Naive thymus-derived CD4-positive, alpha-beta T cell (primary cell): ENCODE measurements at regions not wholly inside any gene's neighbourhood (a gene's known extent, or its start where the extent isn't known, plus 50 kb on each side); places are given as distances from the start of the nearest gene placed in this dataset.

Experiments used
- ATAC-seq: fragments of 150-1000 bp; cut with Tn5 transposase; 2 replicates; pipeline ENCODE4 v1.10.0; 2021; ENCODE audit warnings: mild to moderate bottlenecking, moderate library complexity
- CTCF ChIA-PET: fragments of 350-600 bp; sonication (Branson Sonifier 250); formaldehyde crosslinking; loops from one replicate; lab custom pipeline; 2021; ENCODE audit warnings: antibody characterized with exemption; lab: Charles Lee
- POLR2A ChIA-PET: fragments of 350-600 bp; sonication (Branson Sonifier 250); formaldehyde crosslinking; loops from one replicate; lab custom pipeline; 2021; ENCODE audit warnings: antibody characterized with exemption, inconsistent platforms; lab: Charles Lee
- DNase-seq, 9 donors: peaks; one replicate each; pipeline versions ENCODE4 v3.0.0 to v3.0.0-alpha.2; 2020 to 2022; ENCODE audit warnings: mixed read lengths in 1 of 9
- H3K27ac ChIP-seq: one replicate; pipeline ENCODE4 v1.7.0; 2013; ENCODE audit warnings: mild to moderate bottlenecking, low read depth, low read length, moderate library complexity
- H3K27me3 ChIP-seq, 2 donors: one replicate each; pipeline ENCODE4 v1.7.0; 2013; ENCODE audit warnings: low read length in 2 of 2, mild to moderate bottlenecking in 2 of 2, moderate library complexity in 2 of 2; ENCODE audit not compliant: control insufficient read depth in 2 of 2, insufficient read depth in 2 of 2
- H3K36me3 ChIP-seq, 3 experiments: 1 replicate in 2 of 3; 2 replicates in 1 of 3; pipeline ENCODE4 v1.7.0; 2013; ENCODE audit warnings: low read length in 3 of 3, mild to moderate bottlenecking in 3 of 3, moderate library complexity in 1 of 3; ENCODE audit not compliant: insufficient read depth in 3 of 3, control insufficient read depth in 2 of 3
- H3K4me1 ChIP-seq, 2 donors: one replicate each; pipeline ENCODE4 v1.7.0; 2013; ENCODE audit warnings: low read length in 2 of 2, mild to moderate bottlenecking in 2 of 2, moderate library complexity in 1 of 2; ENCODE audit not compliant: control insufficient read depth in 2 of 2, insufficient read depth in 2 of 2
- H3K4me3 ChIP-seq: 2 replicates; pipeline ENCODE4 v1.7.0; 2013; ENCODE audit warnings: mild to moderate bottlenecking, low read length
- H3K9me3 ChIP-seq, 3 experiments: 1 replicate in 2 of 3; 2 replicates in 1 of 3; pipeline ENCODE4 v1.7.0; 2013; ENCODE audit warnings: low read length in 3 of 3; ENCODE audit not compliant: control insufficient read depth in 2 of 3
- H3K27ac Mint-ChIP-seq, 9 donors: one replicate each; pipeline ENCODE4 v1.8.0; 2020 to 2022; ENCODE audit warnings: mixed read lengths in 9 of 9, mild to moderate bottlenecking in 8 of 9, moderate library complexity in 5 of 9, inconsistent platforms in 2 of 9
- H3K27me3 Mint-ChIP-seq, 5 donors: one replicate each; pipeline ENCODE4 v1.8.0; 2021 to 2022; ENCODE audit warnings: mixed read lengths in 5 of 5, mild to moderate bottlenecking in 1 of 5
- H3K36me3 Mint-ChIP-seq, 5 donors: one replicate each; pipeline ENCODE4 v1.8.0; 2020 to 2022; ENCODE audit warnings: mixed read lengths in 5 of 5, mild to moderate bottlenecking in 3 of 5, inconsistent platforms in 1 of 5
- H3K4me1 Mint-ChIP-seq, 7 donors: one replicate each; pipeline ENCODE4 v1.8.0; 2020 to 2022; ENCODE audit warnings: mixed read lengths in 7 of 7, mild to moderate bottlenecking in 3 of 7, inconsistent platforms in 1 of 7
- H3K4me3 Mint-ChIP-seq, 10 donors: one replicate each; pipeline ENCODE4 v1.8.0; 2020 to 2022; ENCODE audit warnings: mild to moderate bottlenecking in 10 of 10, mixed read lengths in 10 of 10, moderate library complexity in 6 of 10, inconsistent platforms in 2 of 10
- H3K9me3 Mint-ChIP-seq, 11 donors: one replicate each; pipeline ENCODE4 v1.8.0; 2020 to 2022; ENCODE audit warnings: mixed read lengths in 11 of 11, mild to moderate bottlenecking in 4 of 11, inconsistent platforms in 1 of 11, moderate library complexity in 1 of 11
- intact Hi-C, 2 donors: fragments of 100-400 bp; cut with micrococcal nuclease; formaldehyde crosslinking; loops; one replicate each; pipeline ENCODE4 v1.15.1; 2023

DNA sequence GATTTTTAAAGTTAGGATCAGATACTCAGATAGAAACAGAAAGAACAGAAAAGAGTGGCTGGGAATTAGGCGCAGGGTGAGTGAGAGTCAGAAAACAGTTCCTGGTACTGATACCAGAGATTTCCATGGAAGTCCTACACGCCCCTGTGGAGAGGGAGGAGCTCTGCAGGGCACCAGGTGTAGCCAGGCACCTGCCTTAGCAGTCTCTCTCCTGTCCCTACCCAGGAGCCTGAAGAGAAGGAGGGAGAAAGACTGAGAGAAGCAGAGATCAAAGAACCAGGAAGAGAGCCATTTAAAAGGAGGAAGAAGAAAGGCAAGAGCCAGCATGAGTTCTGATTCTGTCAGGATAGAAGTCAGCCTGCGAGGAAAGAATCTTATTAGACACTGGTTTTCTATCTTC is 65.0 kb downstream of the CBLN1 start:
- no peak for DNase-seq
- no peak overlapping the region for H3K27ac ChIP-seq
- no peak overlapping the region for H3K4me3 ChIP-seq
- POLR2A ChIA-PET, result no interaction called here
- H3K36me3 Mint-ChIP-seq, result no peaks in the 10 kb centered on the region
- no peak overlapping the region for H3K27ac Mint-ChIP-seq
- H3K4me3 Mint-ChIP-seq, result no peak overlapping the region
- H3K36me3 ChIP-seq, result no peaks in the 10 kb centered on the region
- peaks cover 0 to 16% (median 5%) of the 10 kb centered on the region in 11 donors for H3K9me3 Mint-ChIP-seq
- intact Hi-C loops, result no loop called here
- ATAC-seq, result no peak
- CTCF ChIA-PET, result no interaction called here
- H3K9me3 ChIP-seq, result no peaks in the 10 kb centered on the region
- H3K4me1 Mint-ChIP-seq, result no peaks in the 10 kb centered on the region
- H3K27me3 ChIP-seq, result no peaks in the 10 kb centered on the region
- H3K27me3 Mint-ChIP-seq, result peaks cover 0 to 27% (median 8%) of the 10 kb centered on the region in 5 donors
- no peaks in the 10 kb centered on the region for H3K4me1 ChIP-seq

DNA sequence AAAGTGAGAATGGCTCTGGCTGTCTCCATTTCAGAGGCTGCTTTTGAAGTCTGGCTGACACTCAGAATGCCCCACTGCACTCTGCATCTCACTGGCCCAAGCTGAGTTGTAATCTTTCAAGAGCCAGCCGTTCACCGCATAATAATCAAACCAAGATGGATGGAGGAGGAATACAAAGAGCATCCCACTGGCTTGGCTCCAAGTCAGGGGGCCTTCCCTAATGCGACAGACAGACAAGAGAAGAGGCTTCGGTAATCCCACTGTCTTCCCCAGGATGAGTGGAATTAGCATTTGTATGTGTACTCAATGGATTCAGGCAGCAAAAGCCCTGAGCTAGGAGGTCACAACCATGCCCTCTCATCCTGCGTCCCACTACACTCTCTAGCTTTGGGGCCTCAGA is 68.0 kb downstream of the CBLN1 start:
- no peaks in the 10 kb centered on the region for H3K36me3 ChIP-seq
- no peak overlapping the region for H3K27ac Mint-ChIP-seq
- intact Hi-C loops, result no loop called here
- no peaks in the 10 kb centered on the region for H3K27me3 ChIP-seq
- ATAC-seq, result no peak
- no peaks in the 10 kb centered on the region for H3K4me1 ChIP-seq
- no peak overlapping the region for H3K27ac ChIP-seq
- CTCF ChIA-PET, result no interaction called here
- POLR2A ChIA-PET, result no interaction called here
- no peaks in the 10 kb centered on the region for H3K36me3 Mint-ChIP-seq
- no peaks in the 10 kb centered on the region for H3K9me3 ChIP-seq
- H3K4me3 Mint-ChIP-seq, result no peak overlapping the region
- DNase-seq, result no peak
- H3K9me3 Mint-ChIP-seq, result peaks cover 0 to 23% (median 5%) of the 10 kb centered on the region in 11 donors
- H3K4me3 ChIP-seq, result no peak overlapping the region
- H3K4me1 Mint-ChIP-seq, result no peaks in the 10 kb centered on the region
- peaks cover 0 to 27% (median 8%) of the 10 kb centered on the region in 5 donors for H3K27me3 Mint-ChIP-seq

GRCh38 chr16:49204191-49204590 is 77.4 kb downstream of the CBLN1 start:
- no peaks in the 10 kb centered on the region for H3K27me3 ChIP-seq
- no peaks in the 10 kb centered on the region for H3K9me3 ChIP-seq
- intact Hi-C loops, result no loop called here
- DNase-seq (no peak), ATAC-seq (no peak)
- H3K9me3 Mint-ChIP-seq, result peaks cover 0 to 15% (median 6%) of the 10 kb centered on the region in 11 donors
- POLR2A ChIA-PET, result no interaction called here
- H3K36me3 Mint-ChIP-seq, result no peaks in the 10 kb centered on the region
- H3K4me1 ChIP-seq, result no peaks in the 10 kb centered on the region
- CTCF ChIA-PET, result interaction anchor here (0.5 kb wide), 1 partner anchor 147 kb away, joined by 3 read pairs; no protein-coding TSS in a partner anchor
- no peak overlapping the region for H3K27ac Mint-ChIP-seq
- no peak overlapping the region for H3K27ac ChIP-seq
- no peaks in the 10 kb centered on the region for H3K4me1 Mint-ChIP-seq
- H3K4me3 Mint-ChIP-seq, result no peak overlapping the region
- H3K36me3 ChIP-seq, result no peaks in the 10 kb centered on the region
- H3K4me3 ChIP-seq, result no peak overlapping the region
- H3K27me3 Mint-ChIP-seq, result peaks cover 0 to 14% (median 5%) of the 10 kb centered on the region in 5 donors

GRCh38 chr16:49203361-49203760 is 78.3 kb downstream of the CBLN1 start:
- no peak overlapping the region for H3K27ac Mint-ChIP-seq
- no peaks in the 10 kb centered on the region for H3K9me3 ChIP-seq
- no peaks in the 10 kb centered on the region for H3K4me1 ChIP-seq
- H3K4me3 ChIP-seq, result no peak overlapping the region
- H3K4me3 Mint-ChIP-seq, result no peak overlapping the region
- no peaks in the 10 kb centered on the region for H3K4me1 Mint-ChIP-seq
- POLR2A ChIA-PET, result no interaction called here
- DNase-seq, result no peak
- H3K27me3 Mint-ChIP-seq, result peaks cover 0 to 14% (median 5%) of the 10 kb centered on the region in 5 donors
- no peak overlapping the region for H3K27ac ChIP-seq
- no peak for ATAC-seq
- H3K9me3 Mint-ChIP-seq, result peaks cover 0 to 14% (median 3%) of the 10 kb centered on the region in 11 donors
- H3K36me3 ChIP-seq, result no peaks in the 10 kb centered on the region
- intact Hi-C loops, result no loop called here
- no peaks in the 10 kb centered on the region for H3K27me3 ChIP-seq
- no peaks in the 10 kb centered on the region for H3K36me3 Mint-ChIP-seq
- CTCF ChIA-PET, result interaction anchor here (0.5 kb wide), 1 partner anchor 148 kb away, joined by 3 read pairs; no protein-coding TSS in a partner anchor

GRCh38 chr16:49201118-49201517 is 80.5 kb downstream of the CBLN1 start:
- no peak for DNase-seq
- Mint-ChIP-seq H3K27me3 (peaks cover 0 to 14% (median 5%) of the 10 kb centered on the region in 5 donors), H3K4me3 (no peak overlapping the region), H3K36me3 (no peaks in the 10 kb centered on the region), H3K4me1 (no peaks in the 10 kb centered on the region), H3K9me3 (peaks cover 0 to 11% (median 5%) of the 10 kb centered on the region in 11 donors), H3K27ac (no peak overlapping the region)
- H3K36me3 ChIP-seq, result no peaks in the 10 kb centered on the region
- H3K4me3 ChIP-seq, result no peak overlapping the region
- H3K27ac ChIP-seq, result no peak overlapping the region
- H3K4me1 ChIP-seq, result no peaks in the 10 kb centered on the region
- no peaks in the 10 kb centered on the region for H3K9me3 ChIP-seq
- POLR2A ChIA-PET, result no interaction called here
- H3K27me3 ChIP-seq, result no peaks in the 10 kb centered on the region
- ATAC-seq, result no peak
- intact Hi-C loops, result no loop called here
- CTCF ChIA-PET, result no interaction called here

- Histone ChIP-seq H3K27ac (no peak overlapping the region), H3K4me1 (no peaks in the 10 kb centered on the region), H3K4me3 (no peak overlapping the region), H3K27me3 (no peaks in the 10 kb centered on the region), H3K9me3 (no peaks in the 10 kb centered on the region), H3K36me3 (no peaks in the 10 kb centered on the region)
- no peaks in the 10 kb centered on the region for H3K4me1 Mint-ChIP-seq
- DNase-seq (no peak), ATAC-seq (no peak)
- H3K36me3 Mint-ChIP-seq, result no peaks in the 10 kb centered on the region
- H3K27me3 Mint-ChIP-seq, result peaks cover 0 to 14% (median 5%) of the 10 kb centered on the region in 5 donors
- intact Hi-C loops, result no loop called here
- peaks cover 0 to 11% (median 5%) of the 10 kb centered on the region in 11 donors for H3K9me3 Mint-ChIP-seq
- no peak overlapping the region for H3K27ac Mint-ChIP-seq
- no peak overlapping the region for H3K4me3 Mint-ChIP-seq
- POLR2A ChIA-PET, result no interaction called here
- CTCF ChIA-PET, result no interaction called here
Measured at GRCh38 chr16:49200223-49200820, 81.3 kb downstream of the CBLN1 start.

DNA sequence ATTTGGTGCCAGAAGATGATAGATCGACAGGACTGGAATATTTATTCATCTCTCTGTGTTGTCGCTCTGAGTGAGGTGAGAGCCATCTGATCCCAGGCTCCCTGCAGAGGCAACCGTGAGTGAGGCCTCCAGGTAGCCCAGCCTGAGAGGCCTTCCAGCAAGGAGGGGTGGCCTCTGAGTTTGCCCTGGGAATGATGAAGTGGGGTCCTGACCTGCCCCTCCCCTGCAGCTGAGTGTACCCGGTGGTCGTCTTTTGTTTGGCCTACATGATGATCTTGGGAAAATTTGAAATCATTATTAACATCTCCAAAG is 86.4 kb downstream of the CBLN1 start:
- no peaks in the 10 kb centered on the region for H3K36me3 ChIP-seq
- no peak overlapping the region for H3K27ac Mint-ChIP-seq
- peaks cover 0 to 6% (median 2%) of the 10 kb centered on the region in 11 donors for H3K9me3 Mint-ChIP-seq
- H3K27me3 Mint-ChIP-seq, result peaks cover 0 to 16% (median 5%) of the 10 kb centered on the region in 5 donors
- peaks cover 0 to 2% (median 0%) of the 10 kb centered on the region in 7 donors for H3K4me1 Mint-ChIP-seq
- H3K4me3 ChIP-seq, result no peak overlapping the region
- ChIA-PET POLR2A (no interaction called here), CTCF (no interaction called here)
- intact Hi-C loops, result no loop called here
- H3K4me1 ChIP-seq, result no peaks in the 10 kb centered on the region
- no peaks in the 10 kb centered on the region for H3K27me3 ChIP-seq
- H3K27ac ChIP-seq, result no peak overlapping the region
- H3K36me3 Mint-ChIP-seq, result no peaks in the 10 kb centered on the region
- H3K9me3 ChIP-seq, result no peaks in the 10 kb centered on the region
- no peak overlapping the region for H3K4me3 Mint-ChIP-seq
- ATAC-seq (no peak), DNase-seq (no peak)
